GM12878 (cell line): ENCODE measurements at regions not wholly inside any gene's neighbourhood (a gene's known extent, or its start where the extent isn't known, plus 50 kb on each side); places are given as distances from the start of the nearest gene placed in this dataset.

Experiments
- CHD2 ChIP-seq: IDR thresholded peaks from 2 replicates; pipeline ENCODE4 v1.6.1; 2011; ENCODE audit warnings: low read depth, low read length, improper control_type of control experiment, borderline replicate concordance
- HDGF ChIP-seq: fragments of 450-650 bp; IDR thresholded peaks from 2 replicates; pipeline ENCODE4 v1.6.1; 2016; ENCODE audit warnings: antibody characterized with exemption
- MEF2A ChIP-seq: IDR thresholded peaks from 2 replicates; pipeline ENCODE4 v1.6.1; 2011; ENCODE audit warnings: low read depth, mild to moderate bottlenecking, low read length, moderate library complexity; ENCODE audit not compliant: insufficient read depth
- MLLT1 ChIP-seq: fragments of 450-650 bp; IDR thresholded peaks from 2 replicates; pipeline ENCODE4 v1.6.1; 2016; ENCODE audit warnings: mild to moderate bottlenecking
- POLR2AphosphoS2 ChIP-seq: IDR thresholded peaks from 2 replicates; pipeline ENCODE4 v1.6.1; 2011; ENCODE audit warnings: low read depth, mild to moderate bottlenecking, low read length, improper control_type of control experiment, moderate library complexity
- SMAD5 ChIP-seq: IDR thresholded peaks from 2 replicates; pipeline ENCODE4 v1.6.1; 2016; ENCODE audit warnings: antibody characterized with exemption, low read depth
- SMARCA5 ChIP-seq: fragments of 450-650 bp; IDR thresholded peaks from 2 replicates; pipeline ENCODE4 v1.6.1; 2017; ENCODE audit warnings: mild to moderate bottlenecking
- USF2 ChIP-seq: IDR thresholded peaks from 2 replicates; pipeline ENCODE4 v1.6.1; 2011; ENCODE audit warnings: low read depth, low read length, improper control_type of control experiment, borderline replicate concordance
- YBX1 ChIP-seq: fragments of 450-650 bp; IDR thresholded peaks from 2 replicates; pipeline ENCODE4 v1.6.1; 2016; ENCODE audit warnings: antibody characterized with exemption
- TF ChIP-seq, protein P1 (sequence below): IDR thresholded peaks from 2 replicates; pipeline ENCODE4 v1.6.1; 2012; ENCODE audit warnings: improper control_type of control experiment, low read depth, low read length; ENCODE audit not compliant: insufficient replicate concordance
- TF ChIP-seq, protein P2 (sequence below): fragments of 450-650 bp; IDR thresholded peaks from 2 replicates; pipeline ENCODE4 v1.6.1; 2016; ENCODE audit warnings: mild to moderate bottlenecking
- TF ChIP-seq, protein P3 (sequence below): fragments of 450-650 bp; IDR thresholded peaks from 2 replicates; pipeline ENCODE4 v1.6.1; 2017; ENCODE audit warnings: mild to moderate bottlenecking, moderate library complexity
- TF ChIP-seq, protein P4 (sequence below): IDR thresholded peaks from 2 replicates; pipeline ENCODE4 v1.6.1; 2012; ENCODE audit warnings: low read depth, low read length, improper control_type of control experiment
- TF ChIP-seq, protein P5 (sequence below): IDR thresholded peaks from 2 replicates; pipeline ENCODE4 v1.6.1; 2011; ENCODE audit warnings: low read depth, mild to moderate bottlenecking, low read length, moderate library complexity, borderline replicate concordance; ENCODE audit errors: extremely low read depth

GRCh38 chr20:53736757-53737395 lies 143.2 kb upstream of the ZNF217 start (continued):
- peak; percentile 85 for TF ChIP-seq MEF2A
- TF ChIP-seq, protein P1, sequence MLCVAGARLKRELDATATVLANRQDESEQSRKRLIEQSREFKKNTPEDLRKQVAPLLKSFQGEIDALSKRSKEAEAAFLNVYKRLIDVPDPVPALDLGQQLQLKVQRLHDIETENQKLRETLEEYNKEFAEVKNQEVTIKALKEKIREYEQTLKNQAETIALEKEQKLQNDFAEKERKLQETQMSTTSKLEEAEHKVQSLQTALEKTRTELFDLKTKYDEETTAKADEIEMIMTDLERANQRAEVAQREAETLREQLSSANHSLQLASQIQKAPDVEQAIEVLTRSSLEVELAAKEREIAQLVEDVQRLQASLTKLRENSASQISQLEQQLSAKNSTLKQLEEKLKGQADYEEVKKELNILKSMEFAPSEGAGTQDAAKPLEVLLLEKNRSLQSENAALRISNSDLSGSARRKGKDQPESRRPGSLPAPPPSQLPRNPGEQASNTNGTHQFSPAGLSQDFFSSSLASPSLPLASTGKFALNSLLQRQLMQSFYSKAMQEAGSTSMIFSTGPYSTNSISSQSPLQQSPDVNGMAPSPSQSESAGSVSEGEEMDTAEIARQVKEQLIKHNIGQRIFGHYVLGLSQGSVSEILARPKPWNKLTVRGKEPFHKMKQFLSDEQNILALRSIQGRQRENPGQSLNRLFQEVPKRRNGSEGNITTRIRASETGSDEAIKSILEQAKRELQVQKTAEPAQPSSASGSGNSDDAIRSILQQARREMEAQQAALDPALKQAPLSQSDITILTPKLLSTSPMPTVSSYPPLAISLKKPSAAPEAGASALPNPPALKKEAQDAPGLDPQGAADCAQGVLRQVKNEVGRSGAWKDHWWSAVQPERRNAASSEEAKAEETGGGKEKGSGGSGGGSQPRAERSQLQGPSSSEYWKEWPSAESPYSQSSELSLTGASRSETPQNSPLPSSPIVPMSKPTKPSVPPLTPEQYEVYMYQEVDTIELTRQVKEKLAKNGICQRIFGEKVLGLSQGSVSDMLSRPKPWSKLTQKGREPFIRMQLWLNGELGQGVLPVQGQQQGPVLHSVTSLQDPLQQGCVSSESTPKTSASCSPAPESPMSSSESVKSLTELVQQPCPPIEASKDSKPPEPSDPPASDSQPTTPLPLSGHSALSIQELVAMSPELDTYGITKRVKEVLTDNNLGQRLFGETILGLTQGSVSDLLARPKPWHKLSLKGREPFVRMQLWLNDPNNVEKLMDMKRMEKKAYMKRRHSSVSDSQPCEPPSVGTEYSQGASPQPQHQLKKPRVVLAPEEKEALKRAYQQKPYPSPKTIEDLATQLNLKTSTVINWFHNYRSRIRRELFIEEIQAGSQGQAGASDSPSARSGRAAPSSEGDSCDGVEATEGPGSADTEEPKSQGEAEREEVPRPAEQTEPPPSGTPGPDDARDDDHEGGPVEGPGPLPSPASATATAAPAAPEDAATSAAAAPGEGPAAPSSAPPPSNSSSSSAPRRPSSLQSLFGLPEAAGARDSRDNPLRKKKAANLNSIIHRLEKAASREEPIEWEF: peak; percentile 72
- peak; percentile 50; the same call in 1 of the 2 replicates for TF ChIP-seq CHD2
- no peak for TF ChIP-seq POLR2AphosphoS2
- TF ChIP-seq MLLT1: peak; percentile 91
- TF ChIP-seq USF2: no peak
- TF ChIP-seq, protein P2, sequence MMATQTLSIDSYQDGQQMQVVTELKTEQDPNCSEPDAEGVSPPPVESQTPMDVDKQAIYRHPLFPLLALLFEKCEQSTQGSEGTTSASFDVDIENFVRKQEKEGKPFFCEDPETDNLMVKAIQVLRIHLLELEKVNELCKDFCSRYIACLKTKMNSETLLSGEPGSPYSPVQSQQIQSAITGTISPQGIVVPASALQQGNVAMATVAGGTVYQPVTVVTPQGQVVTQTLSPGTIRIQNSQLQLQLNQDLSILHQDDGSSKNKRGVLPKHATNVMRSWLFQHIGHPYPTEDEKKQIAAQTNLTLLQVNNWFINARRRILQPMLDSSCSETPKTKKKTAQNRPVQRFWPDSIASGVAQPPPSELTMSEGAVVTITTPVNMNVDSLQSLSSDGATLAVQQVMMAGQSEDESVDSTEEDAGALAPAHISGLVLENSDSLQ: no peak
- TF ChIP-seq SMARCA5: peak; percentile 98
- TF ChIP-seq HDGF: peak; percentile 71; the same call in 1 of the 2 replicates
- TF ChIP-seq, protein P3, sequence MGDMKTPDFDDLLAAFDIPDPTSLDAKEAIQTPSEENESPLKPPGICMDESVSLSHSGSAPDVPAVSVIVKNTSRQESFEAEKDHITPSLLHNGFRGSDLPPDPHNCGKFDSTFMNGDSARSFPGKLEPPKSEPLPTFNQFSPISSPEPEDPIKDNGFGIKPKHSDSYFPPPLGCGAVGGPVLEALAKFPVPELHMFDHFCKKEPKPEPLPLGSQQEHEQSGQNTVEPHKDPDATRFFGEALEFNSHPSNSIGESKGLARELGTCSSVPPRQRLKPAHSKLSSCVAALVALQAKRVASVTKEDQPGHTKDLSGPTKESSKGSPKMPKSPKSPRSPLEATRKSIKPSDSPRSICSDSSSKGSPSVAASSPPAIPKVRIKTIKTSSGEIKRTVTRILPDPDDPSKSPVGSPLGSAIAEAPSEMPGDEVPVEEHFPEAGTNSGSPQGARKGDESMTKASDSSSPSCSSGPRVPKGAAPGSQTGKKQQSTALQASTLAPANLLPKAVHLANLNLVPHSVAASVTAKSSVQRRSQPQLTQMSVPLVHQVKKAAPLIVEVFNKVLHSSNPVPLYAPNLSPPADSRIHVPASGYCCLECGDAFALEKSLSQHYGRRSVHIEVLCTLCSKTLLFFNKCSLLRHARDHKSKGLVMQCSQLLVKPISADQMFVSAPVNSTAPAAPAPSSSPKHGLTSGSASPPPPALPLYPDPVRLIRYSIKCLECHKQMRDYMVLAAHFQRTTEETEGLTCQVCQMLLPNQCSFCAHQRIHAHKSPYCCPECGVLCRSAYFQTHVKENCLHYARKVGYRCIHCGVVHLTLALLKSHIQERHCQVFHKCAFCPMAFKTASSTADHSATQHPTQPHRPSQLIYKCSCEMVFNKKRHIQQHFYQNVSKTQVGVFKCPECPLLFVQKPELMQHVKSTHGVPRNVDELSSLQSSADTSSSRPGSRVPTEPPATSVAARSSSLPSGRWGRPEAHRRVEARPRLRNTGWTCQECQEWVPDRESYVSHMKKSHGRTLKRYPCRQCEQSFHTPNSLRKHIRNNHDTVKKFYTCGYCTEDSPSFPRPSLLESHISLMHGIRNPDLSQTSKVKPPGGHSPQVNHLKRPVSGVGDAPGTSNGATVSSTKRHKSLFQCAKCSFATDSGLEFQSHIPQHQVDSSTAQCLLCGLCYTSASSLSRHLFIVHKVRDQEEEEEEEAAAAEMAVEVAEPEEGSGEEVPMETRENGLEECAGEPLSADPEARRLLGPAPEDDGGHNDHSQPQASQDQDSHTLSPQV: 0 out of 2 replicates have a peak, but pooled peaks have one; percentile 13
- no peak for TF ChIP-seq YBX1
- TF ChIP-seq, protein P4, sequence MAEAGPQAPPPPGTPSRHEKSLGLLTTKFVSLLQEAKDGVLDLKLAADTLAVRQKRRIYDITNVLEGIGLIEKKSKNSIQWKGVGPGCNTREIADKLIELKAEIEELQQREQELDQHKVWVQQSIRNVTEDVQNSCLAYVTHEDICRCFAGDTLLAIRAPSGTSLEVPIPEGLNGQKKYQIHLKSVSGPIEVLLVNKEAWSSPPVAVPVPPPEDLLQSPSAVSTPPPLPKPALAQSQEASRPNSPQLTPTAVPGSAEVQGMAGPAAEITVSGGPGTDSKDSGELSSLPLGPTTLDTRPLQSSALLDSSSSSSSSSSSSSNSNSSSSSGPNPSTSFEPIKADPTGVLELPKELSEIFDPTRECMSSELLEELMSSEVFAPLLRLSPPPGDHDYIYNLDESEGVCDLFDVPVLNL: no peak
- TF ChIP-seq, protein P5, sequence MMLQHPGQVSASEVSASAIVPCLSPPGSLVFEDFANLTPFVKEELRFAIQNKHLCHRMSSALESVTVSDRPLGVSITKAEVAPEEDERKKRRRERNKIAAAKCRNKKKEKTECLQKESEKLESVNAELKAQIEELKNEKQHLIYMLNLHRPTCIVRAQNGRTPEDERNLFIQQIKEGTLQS: no peak
- no peak for TF ChIP-seq SMAD5
